Tibial nerve (tissue), 4 donors: ENCODE measurements at regions not wholly inside any gene's neighbourhood (a gene's known extent, or its start where the extent isn't known, plus 50 kb on each side); places are given as distances from the start of the nearest gene placed in this dataset.
"Not testable (repeated sequence)": the region's sequence is repeated elsewhere in the genome, so short reads cannot be mapped to it uniquely, and the experiment has no call there.

ENCODE experiments used
- DNase-seq, 2 donors: peaks; one replicate each; pipeline ENCODE4 v3.0.0-alpha.2; 2019; ENCODE audit warnings: low spot score in 2 of 2
- H3K27ac ChIP-seq, 4 donors: fragments of 200-600 bp; sonication (generic) in 3 of 4; one replicate each; pipeline ENCODE4 v1.5.1; 2017 to 2019; ENCODE audit warnings: mild to moderate bottlenecking in 1 of 4
- H3K27me3 ChIP-seq, 2 donors: fragments of 200-600 bp; sonication (generic) in 1 of 2; one replicate each; pipeline versions ENCODE4 v1.5.1 to v1.6.0; 2017 to 2019
- H3K36me3 ChIP-seq, 3 donors: fragments of 200-600 bp; sonication (generic); one replicate each; pipeline ENCODE4 v1.5.1; 2018 to 2019
- H3K4me1 ChIP-seq, 4 donors: fragments of 200-600 bp; sonication (generic) in 3 of 4; one replicate each; pipeline ENCODE4 v1.5.1; 2017 to 2019
- H3K4me3 ChIP-seq, 4 donors: fragments of 200-600 bp; sonication (generic) in 3 of 4; one replicate each; pipeline ENCODE4 v1.5.1; 2017 to 2019; ENCODE audit warnings: mild to moderate bottlenecking in 1 of 4, moderate library complexity in 1 of 4
- H3K9me3 ChIP-seq, 4 donors: fragments of 200-600 bp; sonication (generic) in 3 of 4; one replicate each; pipeline ENCODE4 v1.5.1; 2017 to 2019
- CTCF ChIP-seq, 5 experiments: fragments of 200-600 bp in 3 of 5; fragments of 450-650 bp in 2 of 5; sonication (generic) in 3 of 5; IDR thresholded peaks; one replicate each; pipeline ENCODE4 v1.5.1; 2016 to 2019; ENCODE audit warnings: antibody characterized with exemption in 5 of 5, mild to moderate bottlenecking in 3 of 5, moderate library complexity in 2 of 5
- EP300 ChIP-seq, 2 donors: sonication (generic); formaldehyde crosslinking; IDR thresholded peaks; one replicate each; pipeline ENCODE4 v1.6.1; 2017; ENCODE audit warnings: antibody characterized with exemption in 2 of 2, mild to moderate bottlenecking in 1 of 2
- POLR2A ChIP-seq, 2 donors: fragments of 450-650 bp; IDR thresholded peaks; one replicate each; pipeline ENCODE4 v1.6.1; 2017; ENCODE audit warnings: antibody characterized with exemption in 2 of 2, mild to moderate bottlenecking in 2 of 2, moderate library complexity in 2 of 2
- WGBS, 2 donors: methylation state at CpG; one replicate each; pipeline ENCODE4 v1.1.5; 2018; 5-methylcytosine and 5-hydroxymethylcytosine counted together

- no peaks in the 10 kb centered on the region for H3K27me3 ChIP-seq
- TF ChIP-seq EP300 (IDR thresholded peaks at IDR 0.05) (no peak), CTCF (IDR thresholded peaks at IDR 0.05) (no peak), POLR2A (IDR thresholded peaks at IDR 0.05) (no peak)
- WGBS, 2 donors, result 70 to 74% methylated on average over 1 of the region's 1 CpG
- H3K9me3 ChIP-seq, result no peaks in the 10 kb centered on the region
- H3K4me3 ChIP-seq, result no peak overlapping the region
- DNase-seq, result no peak
- no peak overlapping the region for H3K27ac ChIP-seq
- H3K36me3 ChIP-seq, result no peaks in the 10 kb centered on the region
- no peaks in the 10 kb centered on the region for H3K4me1 ChIP-seq
Observed at GRCh38 chr5:166725593-166725992, 1565.9 kb upstream of the WWC1 start.

- Histone ChIP-seq H3K27me3 (no peaks in the 10 kb centered on the region), H3K4me1 (no peaks in the 10 kb centered on the region), H3K36me3 (no peaks in the 10 kb centered on the region), H3K27ac (no peak overlapping the region), H3K4me3 (no peak overlapping the region), H3K9me3 (no peaks in the 10 kb centered on the region)
- 77 to 83% methylated on average over 1 of the region's 1 CpG for WGBS, 2 donors
- no peak for TF ChIP-seq EP300 (IDR thresholded peaks at IDR 0.05)
- TF ChIP-seq POLR2A (IDR thresholded peaks at IDR 0.05), result no peak
- TF ChIP-seq CTCF (IDR thresholded peaks at IDR 0.05), result no peak
- no peak for DNase-seq
Observed at GRCh38 chr5:166726406-166726805, 1565.0 kb upstream of the WWC1 start.

- not testable (repeated sequence) for H3K4me1 ChIP-seq, H3K27me3 ChIP-seq, H3K27ac ChIP-seq, H3K36me3 ChIP-seq, DNase-seq, H3K9me3 ChIP-seq, H3K4me3 ChIP-seq
- WGBS, 2 donors, result 85 to 89% methylated on average over 4 of the region's 4 CpGs
Observed at GRCh38 chr5:166742951-166743350, 1548.5 kb upstream of the WWC1 start.

- 97 to 98% methylated on average over 2 of the region's 2 CpGs for WGBS, 2 donors
- no peak for DNase-seq
- Histone ChIP-seq H3K4me3 (no peak overlapping the region), H3K27me3 (no peaks in the 10 kb centered on the region), H3K27ac (no peak overlapping the region), H3K4me1 (no peaks in the 10 kb centered on the region), H3K9me3 (no peaks in the 10 kb centered on the region), H3K36me3 (no peaks in the 10 kb centered on the region)
- no peak for TF ChIP-seq EP300 (IDR thresholded peaks at IDR 0.05)
- TF ChIP-seq POLR2A (IDR thresholded peaks at IDR 0.05), result no peak
- TF ChIP-seq CTCF (IDR thresholded peaks at IDR 0.05), result no peak
Observed at GRCh38 chr5:166746506-166746905, 1544.9 kb upstream of the WWC1 start.

- Histone ChIP-seq H3K4me1 (no peaks in the 10 kb centered on the region), H3K9me3 (no peaks in the 10 kb centered on the region), H3K4me3 (no peak overlapping the region), H3K36me3 (no peaks in the 10 kb centered on the region), H3K27me3 (no peaks in the 10 kb centered on the region), H3K27ac (no peak overlapping the region)
- no peak for TF ChIP-seq POLR2A (IDR thresholded peaks at IDR 0.05)
- no peak for TF ChIP-seq CTCF (IDR thresholded peaks at IDR 0.05)
- no peak for TF ChIP-seq EP300 (IDR thresholded peaks at IDR 0.05)
- DNase-seq, result no peak
Observed at GRCh38 chr5:166750376-166750775, 1541.1 kb upstream of the WWC1 start.

- Histone ChIP-seq H3K4me3 (no peak overlapping the region), H3K4me1 (no peaks in the 10 kb centered on the region), H3K9me3 (no peaks in the 10 kb centered on the region), H3K36me3 (no peaks in the 10 kb centered on the region), H3K27me3 (no peaks in the 10 kb centered on the region), H3K27ac (no peak overlapping the region)
- TF ChIP-seq CTCF (IDR thresholded peaks at IDR 0.05) (no peak), POLR2A (IDR thresholded peaks at IDR 0.05) (no peak), EP300 (IDR thresholded peaks at IDR 0.05) (no peak)
- no peak for DNase-seq
Observed at GRCh38 chr5:166758151-166758550, 1533.3 kb upstream of the WWC1 start.
